ENCODE measurements at regions not wholly inside any gene's neighbourhood (a gene's known extent, or its start where the extent isn't known, plus 50 kb on each side); places are given as distances from the start of the nearest gene placed in this dataset.

- TF ChIP-seq CTCF (IDR thresholded peaks at IDR 0.05; ENCODE audit: low read depth, low read length) (no peak), POLR2A (IDR thresholded peaks at IDR 0.05; ENCODE audit: extremely low read depth, insufficient read length) (no peak), MAX (IDR thresholded peaks at IDR 0.05; ENCODE audit: low read depth, low read length) (no peak), MYC (IDR thresholded peaks at IDR 0.05; ENCODE audit: low read depth, low read length) (no peak)
Observed at GRCh38 chr13:77416666-77417212, 89.8 kb upstream of the MYCBP2 start.
